HT-29 (cell line): ENCODE measurements at regions not wholly inside any gene's neighbourhood (a gene's known extent, or its start where the extent isn't known, plus 50 kb on each side); places are given as distances from the start of the nearest gene placed in this dataset.

Experiments used
- DNase-seq: peaks from one replicate; pipeline ENCODE4 v3.0.0-alpha.2; 2015; ENCODE audit warnings: low spot score

GRCh38 chr5:155290937-155291336, 277.4 kb downstream of the KIF4B start:
- DNase-seq = no peak

- DNase-seq = no peak
These were observed 280.1 kb downstream of the KIF4B start for GRCh38 chr5:155293605-155294178.

GRCh38 chr5:155295111-155295510, 281.6 kb downstream of the KIF4B start:
- no peak for DNase-seq

- DNase-seq = no peak
These were observed 285.9 kb downstream of the KIF4B start for GRCh38 chr5:155299386-155300005.

GRCh38 chr5:155303120-155303519, 289.6 kb downstream of the KIF4B start:
- DNase-seq = no peak

GRCh38 chr5:155307229-155307628, 293.7 kb downstream of the KIF4B start:
- no peak for DNase-seq

GRCh38 chr5:155308289-155308688, 294.7 kb downstream of the KIF4B start:
- no peak for DNase-seq

GRCh38 chr5:155309021-155309746, 295.6 kb downstream of the KIF4B start:
- DNase-seq = no peak

- DNase-seq = no peak
These were observed 298.2 kb downstream of the KIF4B start for GRCh38 chr5:155311721-155312120.

- DNase-seq = no peak
These were observed 300.0 kb downstream of the KIF4B start for GRCh38 chr5:155313518-155313917.

- no peak for DNase-seq
These were observed 302.6 kb downstream of the KIF4B start for GRCh38 chr5:155316070-155316714.

- DNase-seq = no peak
These were observed 319.1 kb downstream of the KIF4B start for GRCh38 chr5:155332618-155333017.

- DNase-seq = no peak
These were observed 329.4 kb downstream of the KIF4B start for GRCh38 chr5:155342956-155343355.

GRCh38 chr5:155343468-155343867, 329.9 kb downstream of the KIF4B start:
- no peak for DNase-seq

GRCh38 chr5:155353231-155353630, 339.7 kb downstream of the KIF4B start:
- DNase-seq = no peak

GRCh38 chr5:155366096-155366495, 352.5 kb downstream of the KIF4B start:
- no peak for DNase-seq

- no peak for DNase-seq
These were observed 354.3 kb downstream of the KIF4B start for GRCh38 chr5:155367841-155368240.

GRCh38 chr5:155368490-155368889, 354.9 kb downstream of the KIF4B start:
- DNase-seq = no peak

GRCh38 chr5:155380480-155380879, 366.9 kb downstream of the KIF4B start:
- DNase-seq = no peak

- DNase-seq = no peak
These were observed 368.1 kb downstream of the KIF4B start for GRCh38 chr5:155381654-155382053.

GRCh38 chr5:155389498-155389897, 375.9 kb downstream of the KIF4B start:
- no peak for DNase-seq

GRCh38 chr5:155394727-155395126, 381.2 kb downstream of the KIF4B start:
- no peak for DNase-seq
